CD4-positive, alpha-beta T cell (primary cell): ENCODE measurements at regions not wholly inside any gene's neighbourhood (a gene's known extent, or its start where the extent isn't known, plus 50 kb on each side); places are given as distances from the start of the nearest gene placed in this dataset.

Source experiments
- ATAC-seq: fragments of 200-7000 bp; cut with Tn5 transposase; one replicate; pipeline ENCODE4 v1.10.0; 2022; ENCODE audit warnings: mild to moderate bottlenecking; ENCODE audit not compliant: poor library complexity
- CTCF ChIA-PET: fragments of 350-600 bp; sonication (Branson Sonifier 250); formaldehyde crosslinking; loops from one replicate; lab custom pipeline; 2021; ENCODE audit warnings: antibody characterized with exemption, inconsistent platforms; lab: Charles Lee
- POLR2A ChIA-PET: fragments of 350-600 bp; sonication (Branson Sonifier 250); formaldehyde crosslinking; loops from one replicate; lab custom pipeline; 2021; ENCODE audit warnings: antibody characterized with exemption, inconsistent platforms; lab: Charles Lee
- DNase-seq, 14 experiments: peaks; one replicate each; pipeline ENCODE4 v3.0.0-alpha.2; 2013 to 2020; ENCODE audit warnings: mixed read lengths in 2 of 14
- H3K27ac ChIP-seq, 2 donors: one replicate each; pipeline versions ENCODE4 v1.5.1 to v1.7.0; 2013; ENCODE audit warnings: low read length in 2 of 2, low read depth in 1 of 2, mild to moderate bottlenecking in 1 of 2
- H3K27me3 ChIP-seq, 2 experiments: 1 replicate in 1 of 2; 2 replicates in 1 of 2; pipeline versions ENCODE4 v1.6.1 to v1.7.0; 2013; ENCODE audit warnings: low read length in 2 of 2, control low read depth in 1 of 2, mild to moderate bottlenecking in 1 of 2, moderate library complexity in 1 of 2; ENCODE audit not compliant: insufficient read depth in 2 of 2, control insufficient read depth in 1 of 2
- H3K36me3 ChIP-seq: one replicate; pipeline ENCODE4 v1.6.1; 2013; ENCODE audit warnings: low read length, control low read depth; ENCODE audit not compliant: insufficient read depth
- H3K4me1 ChIP-seq: one replicate; pipeline ENCODE4 v1.6.1; 2013; ENCODE audit warnings: low read length, control low read depth; ENCODE audit not compliant: insufficient read depth
- H3K4me3 ChIP-seq: one replicate; pipeline ENCODE4 v1.5.1; 2013; ENCODE audit warnings: mild to moderate bottlenecking, low read length, moderate library complexity
- H3K9me3 ChIP-seq, 2 experiments: 1 replicate in 1 of 2; 2 replicates in 1 of 2; pipeline versions ENCODE4 v1.6.1 to v1.7.0; 2013; ENCODE audit warnings: low read length in 2 of 2, mild to moderate bottlenecking in 2 of 2, control low read depth in 1 of 2, moderate library complexity in 1 of 2; ENCODE audit not compliant: control insufficient read depth in 1 of 2, insufficient read depth in 1 of 2
- H3K27ac Mint-ChIP-seq: one replicate; pipeline ENCODE4 v1.8.0; 2020; ENCODE audit warnings: mixed read lengths
- H3K27me3 Mint-ChIP-seq: one replicate; pipeline ENCODE4 v1.8.0; 2021; ENCODE audit warnings: mixed read lengths
- H3K36me3 Mint-ChIP-seq: one replicate; pipeline ENCODE4 v1.8.0; 2021; ENCODE audit warnings: low read depth, mixed read lengths
- H3K4me1 Mint-ChIP-seq: one replicate; pipeline ENCODE4 v1.8.0; 2021; ENCODE audit warnings: low read depth, mixed read lengths
- H3K4me3 Mint-ChIP-seq: one replicate; pipeline ENCODE4 v1.8.0; 2020; ENCODE audit warnings: mild to moderate bottlenecking, mixed read lengths
- H3K9me3 Mint-ChIP-seq: one replicate; pipeline ENCODE4 v1.8.0; 2020; ENCODE audit warnings: mixed read lengths
- CTCF ChIP-seq: fragments of 200-600 bp; IDR thresholded peaks from one replicate; pipeline ENCODE4 v1.8.0; 2022; ENCODE audit warnings: antibody characterized with exemption, mild to moderate bottlenecking
- intact Hi-C, 2 experiments: fragments of 100-400 bp; cut with DNase I in 1 of 2; cut with micrococcal nuclease in 1 of 2; formaldehyde crosslinking; loops; one replicate each; pipeline versions ENCODE4 v1.15.1 to v1.9.0; 2023 to 2025; cut with DNase I, micrococcal nuclease

- ChIA-PET POLR2A (no interaction called here), CTCF (no interaction called here)
- H3K4me3 ChIP-seq: no peak overlapping the region
- H3K9me3 Mint-ChIP-seq: no peaks in the 10 kb centered on the region
- no peaks in the 10 kb centered on the region for H3K4me1 ChIP-seq
- TF ChIP-seq CTCF: no peak
- no peak overlapping the region for H3K27ac Mint-ChIP-seq
- intact Hi-C loops: no loop called here
- H3K36me3 ChIP-seq: no peaks in the 10 kb centered on the region
- peaks cover 2 to 5% of the 10 kb centered on the region in 2 experiments for H3K27me3 ChIP-seq
- H3K4me3 Mint-ChIP-seq: no peak overlapping the region
- DNase-seq: no peak
- no peaks in the 10 kb centered on the region for H3K4me1 Mint-ChIP-seq
- no peaks in the 10 kb centered on the region for H3K9me3 ChIP-seq
- H3K27me3 Mint-ChIP-seq: peaks cover 12% of the 10 kb centered on the region
- H3K36me3 Mint-ChIP-seq: no peaks in the 10 kb centered on the region
- no peak for ATAC-seq
- no peak overlapping the region for H3K27ac ChIP-seq
These were observed 327.8 kb downstream of the ENC1 start for GRCh38 chr5:74312746-74313145.

- ATAC-seq: no peak
- Histone ChIP-seq H3K9me3 (no peaks in the 10 kb centered on the region), H3K4me3 (no peak overlapping the region), H3K27ac (no peak overlapping the region), H3K27me3 (peaks cover 2 to 5% of the 10 kb centered on the region in 2 experiments), H3K4me1 (no peaks in the 10 kb centered on the region), H3K36me3 (no peaks in the 10 kb centered on the region)
- H3K4me3 Mint-ChIP-seq: no peak overlapping the region
- TF ChIP-seq CTCF: no peak
- H3K4me1 Mint-ChIP-seq: no peaks in the 10 kb centered on the region
- intact Hi-C loops: no loop called here
- peaks cover 12% of the 10 kb centered on the region for H3K27me3 Mint-ChIP-seq
- no peak overlapping the region for H3K27ac Mint-ChIP-seq
- no peak for DNase-seq
- H3K36me3 Mint-ChIP-seq: no peaks in the 10 kb centered on the region
- CTCF ChIA-PET: no interaction called here
- H3K9me3 Mint-ChIP-seq: no peaks in the 10 kb centered on the region
- POLR2A ChIA-PET: no interaction called here
These were observed 328.6 kb downstream of the ENC1 start for GRCh38 chr5:74311961-74312360.

GRCh38 chr5:74310997-74311930, 329.3 kb downstream of the ENC1 start:
- H3K27ac Mint-ChIP-seq: no peak overlapping the region
- no peaks in the 10 kb centered on the region for H3K36me3 Mint-ChIP-seq
- H3K4me3 ChIP-seq: no peak overlapping the region
- no peaks in the 10 kb centered on the region for H3K4me1 Mint-ChIP-seq
- no peaks in the 10 kb centered on the region for H3K9me3 ChIP-seq
- ATAC-seq: no peak
- H3K27ac ChIP-seq: no peak overlapping the region
- no peak for DNase-seq
- ChIA-PET CTCF (interaction anchor here (0.6 kb wide), 1 partner anchor 391 kb away, joined by 3 read pairs; no protein-coding TSS in a partner anchor), POLR2A (no interaction called here)
- no peak for TF ChIP-seq CTCF
- no peak overlapping the region for H3K4me3 Mint-ChIP-seq
- H3K4me1 ChIP-seq: no peaks in the 10 kb centered on the region
- intact Hi-C loops: no loop called here
- no peaks in the 10 kb centered on the region for H3K9me3 Mint-ChIP-seq
- peaks cover 12% of the 10 kb centered on the region for H3K27me3 Mint-ChIP-seq
- H3K27me3 ChIP-seq: peaks cover 2 to 5% of the 10 kb centered on the region in 2 experiments
- no peaks in the 10 kb centered on the region for H3K36me3 ChIP-seq
